ENCODE measurements at regions not wholly inside any gene's neighbourhood (a gene's known extent, or its start where the extent isn't known, plus 50 kb on each side); places are given as distances from the start of the nearest gene placed in this dataset.

DNA sequence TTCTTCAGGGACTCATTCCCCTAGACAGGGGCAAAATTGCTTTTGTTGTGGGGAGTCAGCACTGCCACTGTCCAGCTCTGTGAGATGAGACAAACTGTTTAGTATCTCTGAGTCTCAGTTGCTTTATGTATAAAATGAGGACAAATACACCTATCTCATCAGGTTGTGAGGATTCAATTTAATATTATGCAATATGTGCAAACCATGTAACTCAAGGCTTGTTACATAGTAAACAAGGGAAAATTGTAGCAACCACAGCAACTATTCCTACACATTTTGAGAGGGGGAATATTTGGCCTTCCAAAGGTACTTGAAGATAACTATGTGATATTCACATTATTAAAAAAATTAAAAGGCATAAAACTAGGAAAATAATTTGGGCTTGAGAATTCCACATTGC is 411.9 kb upstream of the SLC30A5 start:
- TF ChIP-seq, protein P1, sequence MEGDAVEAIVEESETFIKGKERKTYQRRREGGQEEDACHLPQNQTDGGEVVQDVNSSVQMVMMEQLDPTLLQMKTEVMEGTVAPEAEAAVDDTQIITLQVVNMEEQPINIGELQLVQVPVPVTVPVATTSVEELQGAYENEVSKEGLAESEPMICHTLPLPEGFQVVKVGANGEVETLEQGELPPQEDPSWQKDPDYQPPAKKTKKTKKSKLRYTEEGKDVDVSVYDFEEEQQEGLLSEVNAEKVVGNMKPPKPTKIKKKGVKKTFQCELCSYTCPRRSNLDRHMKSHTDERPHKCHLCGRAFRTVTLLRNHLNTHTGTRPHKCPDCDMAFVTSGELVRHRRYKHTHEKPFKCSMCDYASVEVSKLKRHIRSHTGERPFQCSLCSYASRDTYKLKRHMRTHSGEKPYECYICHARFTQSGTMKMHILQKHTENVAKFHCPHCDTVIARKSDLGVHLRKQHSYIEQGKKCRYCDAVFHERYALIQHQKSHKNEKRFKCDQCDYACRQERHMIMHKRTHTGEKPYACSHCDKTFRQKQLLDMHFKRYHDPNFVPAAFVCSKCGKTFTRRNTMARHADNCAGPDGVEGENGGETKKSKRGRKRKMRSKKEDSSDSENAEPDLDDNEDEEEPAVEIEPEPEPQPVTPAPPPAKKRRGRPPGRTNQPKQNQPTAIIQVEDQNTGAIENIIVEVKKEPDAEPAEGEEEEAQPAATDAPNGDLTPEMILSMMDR (IDR thresholded peaks at IDR 0.05; ENCODE audit: low read depth, low read length) = no peak
- TF ChIP-seq POLR2A (IDR thresholded peaks at IDR 0.05; ENCODE audit: extremely low read depth, insufficient read length) (no peak), MYC (IDR thresholded peaks at IDR 0.05; ENCODE audit: low read depth, low read length) (no peak)
- TF ChIP-seq, protein P2, sequence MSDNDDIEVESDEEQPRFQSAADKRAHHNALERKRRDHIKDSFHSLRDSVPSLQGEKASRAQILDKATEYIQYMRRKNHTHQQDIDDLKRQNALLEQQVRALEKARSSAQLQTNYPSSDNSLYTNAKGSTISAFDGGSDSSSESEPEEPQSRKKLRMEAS (IDR thresholded peaks at IDR 0.05; ENCODE audit: low read depth, low read length) = no peak
